HEK293 (cell line): ENCODE measurements at regions not wholly inside any gene's neighbourhood (a gene's known extent, or its start where the extent isn't known, plus 50 kb on each side); places are given as distances from the start of the nearest gene placed in this dataset.

ENCODE experiments used
- BCL11A ChIP-seq: fragments of 450-650 bp; formaldehyde crosslinking; IDR thresholded peaks from 2 replicates; pipeline ENCODE4 v1.5.1; 2016; ENCODE audit warnings: low read depth, missing biosample characterization, missing genetic modification characterization
- GLIS2 ChIP-seq: fragments of 450-650 bp; formaldehyde crosslinking; IDR thresholded peaks from 2 replicates; pipeline ENCODE4 v1.5.1; 2016; ENCODE audit warnings: missing biosample characterization, missing genetic modification characterization
- PRDM1 ChIP-seq: fragments of 450-650 bp; formaldehyde crosslinking; IDR thresholded peaks from 2 replicates; pipeline ENCODE4; 2016; ENCODE audit warnings: missing biosample characterization, missing genetic modification characterization
- PRDM2 ChIP-seq: fragments of 450-650 bp; formaldehyde crosslinking; IDR thresholded peaks from 2 replicates; pipeline ENCODE4 v1.5.1; 2016; ENCODE audit warnings: missing biosample characterization, missing genetic modification characterization, borderline replicate concordance
- REPIN1 ChIP-seq: fragments of 450-650 bp; formaldehyde crosslinking; IDR thresholded peaks from 2 replicates; pipeline ENCODE4 v1.5.1; 2017; ENCODE audit warnings: missing biosample characterization, missing genetic modification characterization, low read depth
- REST ChIP-seq: fragments of 450-650 bp; formaldehyde crosslinking; IDR thresholded peaks from 2 replicates; pipeline ENCODE4 v1.5.1; 2016; ENCODE audit warnings: missing biosample characterization, missing genetic modification characterization
- ZFP3 ChIP-seq: fragments of 450-650 bp; formaldehyde crosslinking; IDR thresholded peaks from 2 replicates; pipeline ENCODE4 v1.5.1; 2016; ENCODE audit warnings: low read depth, missing biosample characterization, missing genetic modification characterization
- ZFP69B ChIP-seq: fragments of 450-650 bp; formaldehyde crosslinking; IDR thresholded peaks from 2 replicates; pipeline ENCODE4 v1.5.1; 2016; ENCODE audit warnings: missing biosample characterization, missing genetic modification characterization
- ZNF16 ChIP-seq: fragments of 450-650 bp; formaldehyde crosslinking; IDR thresholded peaks from 2 replicates; pipeline ENCODE4 v1.5.1; 2016; ENCODE audit warnings: low read depth, missing biosample characterization, missing genetic modification characterization
- ZNF19 ChIP-seq: fragments of 450-650 bp; formaldehyde crosslinking; IDR thresholded peaks from 2 replicates; pipeline ENCODE4; 2016; ENCODE audit warnings: missing biosample characterization, missing genetic modification characterization, low read depth
- ZNF23 ChIP-seq: fragments of 450-650 bp; formaldehyde crosslinking; IDR thresholded peaks from 2 replicates; pipeline ENCODE4 v1.5.1; 2016; ENCODE audit warnings: missing biosample characterization, missing genetic modification characterization, borderline replicate concordance
- ZNF239 ChIP-seq: fragments of 450-650 bp; formaldehyde crosslinking; IDR thresholded peaks from 2 replicates; pipeline ENCODE4 v1.5.1; 2016; ENCODE audit warnings: missing biosample characterization, missing genetic modification characterization
- ZNF280C ChIP-seq: fragments of 450-650 bp; formaldehyde crosslinking; IDR thresholded peaks from 2 replicates; pipeline ENCODE4 v1.5.1; 2016; ENCODE audit warnings: missing biosample characterization, missing genetic modification characterization
- ZNF324 ChIP-seq: fragments of 450-650 bp; formaldehyde crosslinking; IDR thresholded peaks from 2 replicates; pipeline ENCODE4 v1.5.1; 2016; ENCODE audit warnings: missing biosample characterization, missing genetic modification characterization
- ZNF501 ChIP-seq: fragments of 450-650 bp; formaldehyde crosslinking; IDR thresholded peaks from 2 replicates; pipeline ENCODE4 v1.5.1; 2016; ENCODE audit warnings: missing biosample characterization, missing genetic modification characterization
- ZNF571 ChIP-seq: fragments of 450-650 bp; formaldehyde crosslinking; IDR thresholded peaks from 2 replicates; pipeline ENCODE4 v1.5.0; 2017; ENCODE audit warnings: missing biosample characterization, missing genetic modification characterization
- ZNF580 ChIP-seq: fragments of 450-650 bp; formaldehyde crosslinking; IDR thresholded peaks from 2 replicates; pipeline ENCODE4 v1.5.1; 2016; ENCODE audit warnings: missing biosample characterization, missing genetic modification characterization
- ZNF596 ChIP-seq: fragments of 450-650 bp; IDR thresholded peaks from 2 replicates; pipeline ENCODE4 v1.5.0; 2018; ENCODE audit warnings: missing biosample characterization, mild to moderate bottlenecking, missing genetic modification characterization, moderate library complexity
- ZNF629 ChIP-seq: fragments of 450-650 bp; formaldehyde crosslinking; IDR thresholded peaks from 2 replicates; pipeline ENCODE4 v1.5.1; 2017; ENCODE audit warnings: missing biosample characterization, missing genetic modification characterization
- ZNF654 ChIP-seq: fragments of 450-650 bp; formaldehyde crosslinking; IDR thresholded peaks from 2 replicates; pipeline ENCODE4 v1.5.1; 2016; ENCODE audit warnings: low read depth, missing biosample characterization, missing genetic modification characterization
- ZNF747 ChIP-seq: fragments of 450-650 bp; formaldehyde crosslinking; IDR thresholded peaks from 2 replicates; pipeline ENCODE4 v1.5.1; 2016; ENCODE audit warnings: missing biosample characterization, missing genetic modification characterization
- ZNF776 ChIP-seq: fragments of 450-650 bp; formaldehyde crosslinking; IDR thresholded peaks from 2 replicates; pipeline ENCODE4 v1.5.0; 2017; ENCODE audit warnings: missing biosample characterization, missing genetic modification characterization, borderline replicate concordance
- ZXDB ChIP-seq: fragments of 450-650 bp; formaldehyde crosslinking; IDR thresholded peaks from 2 replicates; pipeline ENCODE4 v1.5.1; 2016; ENCODE audit warnings: missing biosample characterization, missing genetic modification characterization
- TF ChIP-seq, protein P1 (sequence below): fragments of 450-650 bp; formaldehyde crosslinking; IDR thresholded peaks from 2 replicates; pipeline ENCODE4 v1.5.1; 2016; ENCODE audit warnings: missing biosample characterization, missing genetic modification characterization
- TF ChIP-seq, protein P2 (sequence below): fragments of 450-650 bp; formaldehyde crosslinking; IDR thresholded peaks from 2 replicates; pipeline ENCODE4 v1.5.1; 2016; ENCODE audit warnings: missing biosample characterization, missing genetic modification characterization

- no peak for TF ChIP-seq ZNF596 (tag by site-specific recombination)
- TF ChIP-seq BCL11A (tag by site-specific recombination) = no peak
- TF ChIP-seq ZXDB = no peak
- TF ChIP-seq REST (tag by site-specific recombination) = peak; percentile 66; the same call in 1 of the 2 replicates
- TF ChIP-seq, protein P1, sequence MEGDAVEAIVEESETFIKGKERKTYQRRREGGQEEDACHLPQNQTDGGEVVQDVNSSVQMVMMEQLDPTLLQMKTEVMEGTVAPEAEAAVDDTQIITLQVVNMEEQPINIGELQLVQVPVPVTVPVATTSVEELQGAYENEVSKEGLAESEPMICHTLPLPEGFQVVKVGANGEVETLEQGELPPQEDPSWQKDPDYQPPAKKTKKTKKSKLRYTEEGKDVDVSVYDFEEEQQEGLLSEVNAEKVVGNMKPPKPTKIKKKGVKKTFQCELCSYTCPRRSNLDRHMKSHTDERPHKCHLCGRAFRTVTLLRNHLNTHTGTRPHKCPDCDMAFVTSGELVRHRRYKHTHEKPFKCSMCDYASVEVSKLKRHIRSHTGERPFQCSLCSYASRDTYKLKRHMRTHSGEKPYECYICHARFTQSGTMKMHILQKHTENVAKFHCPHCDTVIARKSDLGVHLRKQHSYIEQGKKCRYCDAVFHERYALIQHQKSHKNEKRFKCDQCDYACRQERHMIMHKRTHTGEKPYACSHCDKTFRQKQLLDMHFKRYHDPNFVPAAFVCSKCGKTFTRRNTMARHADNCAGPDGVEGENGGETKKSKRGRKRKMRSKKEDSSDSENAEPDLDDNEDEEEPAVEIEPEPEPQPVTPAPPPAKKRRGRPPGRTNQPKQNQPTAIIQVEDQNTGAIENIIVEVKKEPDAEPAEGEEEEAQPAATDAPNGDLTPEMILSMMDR (tag by site-specific recombination) = peak; percentile 78; the same call in 1 of the 2 replicates
- no peak for TF ChIP-seq PRDM2
- TF ChIP-seq, protein P2, sequence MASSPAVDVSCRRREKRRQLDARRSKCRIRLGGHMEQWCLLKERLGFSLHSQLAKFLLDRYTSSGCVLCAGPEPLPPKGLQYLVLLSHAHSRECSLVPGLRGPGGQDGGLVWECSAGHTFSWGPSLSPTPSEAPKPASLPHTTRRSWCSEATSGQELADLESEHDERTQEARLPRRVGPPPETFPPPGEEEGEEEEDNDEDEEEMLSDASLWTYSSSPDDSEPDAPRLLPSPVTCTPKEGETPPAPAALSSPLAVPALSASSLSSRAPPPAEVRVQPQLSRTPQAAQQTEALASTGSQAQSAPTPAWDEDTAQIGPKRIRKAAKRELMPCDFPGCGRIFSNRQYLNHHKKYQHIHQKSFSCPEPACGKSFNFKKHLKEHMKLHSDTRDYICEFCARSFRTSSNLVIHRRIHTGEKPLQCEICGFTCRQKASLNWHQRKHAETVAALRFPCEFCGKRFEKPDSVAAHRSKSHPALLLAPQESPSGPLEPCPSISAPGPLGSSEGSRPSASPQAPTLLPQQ (tag by site-specific recombination) = 0 out of 2 replicates have a peak, but pooled peaks have one; percentile 16
- no peak for TF ChIP-seq ZFP69B (tag by site-specific recombination)
- TF ChIP-seq ZNF23 (tag by site-specific recombination) = no peak
- TF ChIP-seq ZNF776 (tag by site-specific recombination) = no peak
- no peak for TF ChIP-seq ZNF239 (tag by site-specific recombination)
- peak; percentile 82 for TF ChIP-seq ZNF654 (tag by site-specific recombination)
- TF ChIP-seq ZNF580 (tag by site-specific recombination) = no peak
- TF ChIP-seq ZNF629 (tag by site-specific recombination) = 0 out of 2 replicates have a peak, but pooled peaks have one; percentile 13
- TF ChIP-seq ZNF324 (tag by site-specific recombination) = no peak
- no peak for TF ChIP-seq ZFP3
- no peak for TF ChIP-seq GLIS2 (tag by site-specific recombination)
- no peak for TF ChIP-seq ZNF571 (tag by site-specific recombination)
- no peak for TF ChIP-seq ZNF501
- no peak for TF ChIP-seq ZNF280C (tag by site-specific recombination)
- no peak for TF ChIP-seq PRDM1 (tag by site-specific recombination)
- no peak for TF ChIP-seq ZNF16
- TF ChIP-seq ZNF747 (tag by site-specific recombination) = no peak
- no peak for TF ChIP-seq REPIN1
- TF ChIP-seq ZNF19 = no peak
Observed at GRCh38 chr7:131859147-131859821, 302.9 kb upstream of the PODXL start (continued).
